Adrenal gland (tissue), 9 donors: ENCODE measurements at regions not wholly inside any gene's neighbourhood (a gene's known extent, or its start where the extent isn't known, plus 50 kb on each side); places are given as distances from the start of the nearest gene placed in this dataset.

Experiments used
- DNase-seq, 7 donors: peaks; one replicate each; pipeline ENCODE4 v3.0.0-alpha.2; 2019 to 2020
- H3K27ac ChIP-seq, 5 donors: fragments of 200-600 bp; sonication (generic) in 4 of 5; 1 replicate in 3 of 5; 2 replicates in 2 of 5; pipeline versions ENCODE4 v1.5.1 to v1.8.0; 2016 to 2020; ENCODE audit warnings: mild to moderate bottlenecking in 1 of 5
- H3K27me3 ChIP-seq: fragments of 200-600 bp; 2 replicates; pipeline ENCODE4 v1.8.0; 2021
- H3K36me3 ChIP-seq, 2 donors: fragments of 200-600 bp; replicated peaks in 1 of 2; 1 replicate in 1 of 2; 2 replicates in 1 of 2; pipeline versions ENCODE4 v1.5.1 to v1.8.0; 2018 to 2022
- H3K4me1 ChIP-seq, 2 donors: fragments of 200-600 bp; replicated peaks in 1 of 2; 1 replicate in 1 of 2; 2 replicates in 1 of 2; pipeline versions ENCODE4 v1.5.1 to v1.8.0; 2018 to 2021
- H3K4me3 ChIP-seq, 4 donors: fragments of 200-600 bp; sonication (generic) in 3 of 4; one replicate each; pipeline ENCODE4 v1.5.1; 2016 to 2018
- H3K9me3 ChIP-seq, 3 donors: fragments of 200-600 bp; sonication (generic) in 1 of 3; replicated peaks in 1 of 3; 1 replicate in 2 of 3; 2 replicates in 1 of 3; pipeline versions ENCODE4 v1.5.1 to v1.8.0; 2016 to 2021
- CTCF ChIP-seq, 6 experiments: fragments of 450-650 bp in 4 of 6; fragments of 200-600 bp in 2 of 6; sonication (generic) in 1 of 6; IDR thresholded peaks; 1 replicate in 5 of 6; 2 replicates in 1 of 6; pipeline versions ENCODE4 v1.5.1 to v1.8.0; 2016 to 2021; ENCODE audit warnings: antibody characterized with exemption in 6 of 6, mild to moderate bottlenecking in 2 of 6, moderate library complexity in 1 of 6
- POLR2A ChIP-seq, 2 donors: fragments of 450-650 bp; IDR thresholded peaks; one replicate each; pipeline ENCODE4 v1.6.1; 2017; ENCODE audit warnings: antibody characterized with exemption in 2 of 2, mild to moderate bottlenecking in 2 of 2, moderate library complexity in 1 of 2
- WGBS, 4 donors: extraction: QIAGEN DNeasy Blood & Tissue Kit in 2 of 4; methylation state at CpG; one replicate each; pipeline versions ENCODE4 v1.1.5 to v1.1.7; 2013 to 2017; 5-methylcytosine and 5-hydroxymethylcytosine counted together
- intact Hi-C, 2 donors: fragments of 100-400 bp; cut with DNase I; formaldehyde crosslinking; loops; one replicate each; pipeline versions ENCODE4 v1.14.1 to v1.15.0; 2022 to 2023
- donor health status: healthy with polysubstance abuse.
- donor health status: Bipolar disorder and iron deficiency.
- donor health status: DM: yes; HTN: yes; CAD: no.
- donor health status: DM: no; HTN: no; CAD: no.
- donor health status: DM: no; HTN: no; CAD: no.

GRCh38 chr12:111269718-111270117 lies 99.2 kb downstream of the PHETA1 start:
- Histone ChIP-seq H3K27ac (no peak overlapping the region), H3K4me3 (no peak overlapping the region), H3K4me1 (no peaks in the 10 kb centered on the region), H3K27me3 (peaks cover 28% of the 10 kb centered on the region), H3K9me3 (no peaks in the 10 kb centered on the region), H3K36me3 (no peaks in the 10 kb centered on the region)
- WGBS, 4 donors, result 39 to 55% (median 47%) methylated on average over 7 of the region's 7 CpGs
- DNase-seq, result no peak
- TF ChIP-seq POLR2A (IDR thresholded peaks at IDR 0.05) (no peak), CTCF (IDR thresholded peaks at IDR 0.05) (no peak)
- intact Hi-C loops, result no loop called here

- intact Hi-C loops, result no loop called here
- Histone ChIP-seq H3K27me3 (peaks cover 24% of the 10 kb centered on the region), H3K4me1 (no peaks in the 10 kb centered on the region), H3K36me3 (no peaks in the 10 kb centered on the region), H3K9me3 (no peaks in the 10 kb centered on the region), H3K27ac (no peak overlapping the region), H3K4me3 (no peak overlapping the region)
- peak in 4 of 6 experiments; percentile 12 to 29 (median 20) for TF ChIP-seq CTCF (IDR thresholded peaks at IDR 0.05)
- no peak for TF ChIP-seq POLR2A (IDR thresholded peaks at IDR 0.05)
- 67 to 76% (median 74%) methylated on average over 16 of the region's 16 CpGs for WGBS, 4 donors
- DNase-seq, result no peak
Measured at GRCh38 chr12:111268738-111269572, 99.9 kb downstream of the PHETA1 start.

- WGBS, 4 donors, result 53 to 65% (median 58%) methylated on average over 7 to 8 of the region's 8 CpGs
- TF ChIP-seq POLR2A (IDR thresholded peaks at IDR 0.05) (no peak), CTCF (IDR thresholded peaks at IDR 0.05) (no peak)
- Histone ChIP-seq H3K27me3 (peaks cover 9% of the 10 kb centered on the region), H3K36me3 (no peaks in the 10 kb centered on the region), H3K4me1 (no peaks in the 10 kb centered on the region), H3K9me3 (no peaks in the 10 kb centered on the region), H3K4me3 (no peak overlapping the region), H3K27ac (no peak overlapping the region)
- DNase-seq, result no peak
- intact Hi-C loops, result no loop called here
Measured at GRCh38 chr12:111267144-111267543, 101.8 kb downstream of the PHETA1 start.

- no peak overlapping the region for H3K27ac ChIP-seq
- WGBS, 4 donors, result 63 to 67% (median 64%) methylated on average over 6 of the region's 6 CpGs
- no peaks in the 10 kb centered on the region for H3K27me3 ChIP-seq
- intact Hi-C loops, result no loop called here
- no peaks in the 10 kb centered on the region for H3K4me1 ChIP-seq
- H3K4me3 ChIP-seq, result no peak overlapping the region
- TF ChIP-seq CTCF (IDR thresholded peaks at IDR 0.05), result no peak
- TF ChIP-seq POLR2A (IDR thresholded peaks at IDR 0.05), result no peak
- peak in 1 of 7 donors; percentile 5 for DNase-seq
- H3K9me3 ChIP-seq, result no peaks in the 10 kb centered on the region
- no peaks in the 10 kb centered on the region for H3K36me3 ChIP-seq
Measured at GRCh38 chr12:111261911-111262676, 106.8 kb downstream of the PHETA1 start.
